ENCODE measurements at regions not wholly inside any gene's neighbourhood (a gene's known extent, or its start where the extent isn't known, plus 50 kb on each side); places are given as distances from the start of the nearest gene placed in this dataset.

GRCh38 chr16:87054856-87055255 is 262.3 kb downstream of the C16orf95 start:
- H3K36me3 ChIP-seq (ENCODE audit: control insufficient read depth, insufficient read depth, low read length): no peaks in the 10 kb centered on the region

GRCh38 chr16:87056083-87056482 is 261.1 kb downstream of the C16orf95 start:
- no peak overlapping the region for H3K4me3 ChIP-seq (replicated peaks; ENCODE audit: low read depth, low read length)
- no peaks in the 10 kb centered on the region for H3K27me3 ChIP-seq (replicated peaks; ENCODE audit: control insufficient read depth, insufficient read depth, low read length)
- no peak for DNase-seq (ENCODE audit: extremely low read depth, insufficient read length)

More at GRCh38 chr16:87054856-87055255, 262.3 kb downstream of the C16orf95 start:
- no peak overlapping the region for H3K4me3 ChIP-seq (replicated peaks; ENCODE audit: low read depth, low read length)
- TF ChIP-seq, protein P1, sequence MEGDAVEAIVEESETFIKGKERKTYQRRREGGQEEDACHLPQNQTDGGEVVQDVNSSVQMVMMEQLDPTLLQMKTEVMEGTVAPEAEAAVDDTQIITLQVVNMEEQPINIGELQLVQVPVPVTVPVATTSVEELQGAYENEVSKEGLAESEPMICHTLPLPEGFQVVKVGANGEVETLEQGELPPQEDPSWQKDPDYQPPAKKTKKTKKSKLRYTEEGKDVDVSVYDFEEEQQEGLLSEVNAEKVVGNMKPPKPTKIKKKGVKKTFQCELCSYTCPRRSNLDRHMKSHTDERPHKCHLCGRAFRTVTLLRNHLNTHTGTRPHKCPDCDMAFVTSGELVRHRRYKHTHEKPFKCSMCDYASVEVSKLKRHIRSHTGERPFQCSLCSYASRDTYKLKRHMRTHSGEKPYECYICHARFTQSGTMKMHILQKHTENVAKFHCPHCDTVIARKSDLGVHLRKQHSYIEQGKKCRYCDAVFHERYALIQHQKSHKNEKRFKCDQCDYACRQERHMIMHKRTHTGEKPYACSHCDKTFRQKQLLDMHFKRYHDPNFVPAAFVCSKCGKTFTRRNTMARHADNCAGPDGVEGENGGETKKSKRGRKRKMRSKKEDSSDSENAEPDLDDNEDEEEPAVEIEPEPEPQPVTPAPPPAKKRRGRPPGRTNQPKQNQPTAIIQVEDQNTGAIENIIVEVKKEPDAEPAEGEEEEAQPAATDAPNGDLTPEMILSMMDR (IDR thresholded peaks at IDR 0.05; ENCODE audit: insufficient read depth, low read length, poor library complexity, severe bottlenecking): no peak
- DNase-seq (ENCODE audit: extremely low read depth, insufficient read length): no peak
- no peaks in the 10 kb centered on the region for H3K27me3 ChIP-seq (replicated peaks; ENCODE audit: control insufficient read depth, insufficient read depth, low read length)

GRCh38 chr16:87056551-87056950 is 260.6 kb downstream of the C16orf95 start:
- TF ChIP-seq, protein P1 (IDR thresholded peaks at IDR 0.05; ENCODE audit: insufficient read depth, low read length, poor library complexity, severe bottlenecking): no peak

More at GRCh38 chr16:87056083-87056482, 261.1 kb downstream of the C16orf95 start:
- H3K36me3 ChIP-seq (ENCODE audit: control insufficient read depth, insufficient read depth, low read length): no peaks in the 10 kb centered on the region
- TF ChIP-seq, protein P1 (IDR thresholded peaks at IDR 0.05; ENCODE audit: insufficient read depth, low read length, poor library complexity, severe bottlenecking): no peak

GRCh38 chr16:87057211-87057881 is 259.8 kb downstream of the C16orf95 start:
- H3K27me3 ChIP-seq (replicated peaks; ENCODE audit: control insufficient read depth, insufficient read depth, low read length): no peaks in the 10 kb centered on the region

More at GRCh38 chr16:87056551-87056950, 260.6 kb downstream of the C16orf95 start:
- H3K4me3 ChIP-seq (replicated peaks; ENCODE audit: low read depth, low read length): no peak overlapping the region
- no peaks in the 10 kb centered on the region for H3K36me3 ChIP-seq (ENCODE audit: control insufficient read depth, insufficient read depth, low read length)
- no peak for DNase-seq (ENCODE audit: extremely low read depth, insufficient read length)
- no peaks in the 10 kb centered on the region for H3K27me3 ChIP-seq (replicated peaks; ENCODE audit: control insufficient read depth, insufficient read depth, low read length)

GRCh38 chr16:87057951-87058560 is 259.1 kb downstream of the C16orf95 start:
- TF ChIP-seq, protein P1 (IDR thresholded peaks at IDR 0.05; ENCODE audit: insufficient read depth, low read length, poor library complexity, severe bottlenecking): no peak
- DNase-seq (ENCODE audit: extremely low read depth, insufficient read length): no peak
- Histone ChIP-seq H3K27me3 (replicated peaks; ENCODE audit: control insufficient read depth, insufficient read depth, low read length) (no peaks in the 10 kb centered on the region), H3K4me3 (replicated peaks; ENCODE audit: low read depth, low read length) (no peak overlapping the region), H3K36me3 (ENCODE audit: control insufficient read depth, insufficient read depth, low read length) (no peaks in the 10 kb centered on the region)

More at GRCh38 chr16:87057211-87057881, 259.8 kb downstream of the C16orf95 start:
- DNase-seq (ENCODE audit: extremely low read depth, insufficient read length): no peak
- TF ChIP-seq, protein P1 (IDR thresholded peaks at IDR 0.05; ENCODE audit: insufficient read depth, low read length, poor library complexity, severe bottlenecking): no peak
- H3K4me3 ChIP-seq (replicated peaks; ENCODE audit: low read depth, low read length): no peak overlapping the region
- no peaks in the 10 kb centered on the region for H3K36me3 ChIP-seq (ENCODE audit: control insufficient read depth, insufficient read depth, low read length)

Data from GM06990 (cell line).